ENCODE measurements at regions not wholly inside any gene's neighbourhood (a gene's known extent, or its start where the extent isn't known, plus 50 kb on each side); places are given as distances from the start of the nearest gene placed in this dataset. TPM values are rescaled to one million over a fixed set of nuclear protein-coding genes. Genes with fewer than 3 reads are reported as not detected.

DNA sequence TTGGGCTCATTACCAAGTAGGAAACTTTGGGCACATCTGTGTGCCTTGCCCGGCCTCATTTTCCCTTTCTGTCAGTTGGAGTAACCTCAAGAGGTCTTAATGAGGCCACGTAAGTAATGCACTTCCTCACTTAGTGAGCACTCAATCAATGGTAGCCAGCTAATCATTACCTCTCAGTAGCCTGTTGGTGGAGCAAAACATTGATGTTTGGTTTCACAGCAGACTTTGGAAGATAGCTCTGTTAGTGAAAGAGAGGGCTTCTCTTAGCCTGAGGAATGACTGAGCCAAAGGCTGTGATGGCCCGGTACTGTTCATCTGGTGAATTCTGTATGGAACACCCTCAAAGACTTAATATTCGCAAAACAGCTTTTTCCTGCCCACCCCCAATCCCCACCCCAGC, 55.9 kb upstream of the ID4 start:
- CTCF ChIA-PET, result no interaction called here
- H3K27me3 Mint-ChIP-seq, result no peaks in the 10 kb centered on the region

DNA sequence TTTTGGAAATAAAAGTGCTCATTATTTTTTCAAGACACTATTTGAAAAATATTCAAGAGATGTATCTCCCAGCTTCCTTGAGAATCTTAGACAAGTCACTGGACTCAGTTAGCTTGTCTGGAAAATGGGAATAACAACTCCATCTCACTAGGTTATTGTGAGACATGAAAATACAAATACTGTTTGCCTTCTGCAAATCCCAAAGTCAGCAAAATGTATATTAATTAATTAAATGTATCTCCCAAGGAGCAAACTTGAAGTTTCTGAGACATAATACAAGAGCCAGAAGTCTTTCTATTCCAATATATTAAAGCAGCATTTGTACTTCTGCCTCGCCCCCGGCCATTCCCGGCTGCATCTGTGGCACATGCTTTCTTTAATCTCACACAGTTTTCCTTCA, 54.6 kb upstream of the ID4 start:
- intact Hi-C loops (cut with DNase I, micrococcal nuclease), result no loop called here
- POLR2A ChIA-PET, result no interaction called here
- no peak for TF ChIP-seq CTCF (IDR thresholded peaks at IDR 0.05)

More for the DNA sequence above, 55.9 kb upstream of the ID4 start:
- H3K27ac ChIP-seq (ENCODE audit: low read depth in 1 of 2, low read length in 2 of 2), result no peak overlapping the region
- Mint-ChIP-seq H3K9me3 (peaks cover 2% of the 10 kb centered on the region), H3K4me3 (no peak overlapping the region), H3K4me1 (ENCODE audit: low read depth) (no peaks in the 10 kb centered on the region), H3K36me3 (ENCODE audit: low read depth) (no peaks in the 10 kb centered on the region), H3K27ac (no peak overlapping the region)
- H3K36me3 ChIP-seq (ENCODE audit: insufficient read depth, low read length), result no peaks in the 10 kb centered on the region
- H3K9me3 ChIP-seq (ENCODE audit: control insufficient read depth in 1 of 2, insufficient read depth in 1 of 2, low read length in 2 of 2), result peaks cover 0 to 4% of the 10 kb centered on the region in 2 experiments
- DNase-seq, result no peak
- POLR2A ChIA-PET, result no interaction called here
- intact Hi-C loops (cut with DNase I, micrococcal nuclease), result no loop called here
- no peak for ATAC-seq (ENCODE audit: poor library complexity)
- H3K4me3 ChIP-seq (ENCODE audit: low read length), result no peak overlapping the region
- H3K27me3 ChIP-seq (ENCODE audit: control insufficient read depth in 1 of 2, insufficient read depth in 2 of 2, low read length in 2 of 2), result no peaks in the 10 kb centered on the region
- TF ChIP-seq CTCF (IDR thresholded peaks at IDR 0.05), result no peak
- no peaks in the 10 kb centered on the region for H3K4me1 ChIP-seq (ENCODE audit: insufficient read depth, low read length)

More for the DNA sequence above, 54.6 kb upstream of the ID4 start:
- Mint-ChIP-seq H3K27me3 (no peaks in the 10 kb centered on the region), H3K9me3 (peaks cover 2% of the 10 kb centered on the region), H3K4me1 (ENCODE audit: low read depth) (no peaks in the 10 kb centered on the region), H3K4me3 (no peak overlapping the region), H3K36me3 (ENCODE audit: low read depth) (no peaks in the 10 kb centered on the region), H3K27ac (no peak overlapping the region)
- H3K9me3 ChIP-seq (ENCODE audit: control insufficient read depth in 1 of 2, insufficient read depth in 1 of 2, low read length in 2 of 2), result peaks cover 0 to 4% of the 10 kb centered on the region in 2 experiments
- ATAC-seq (ENCODE audit: poor library complexity) (no peak), DNase-seq (no peak)
- no peaks in the 10 kb centered on the region for H3K4me1 ChIP-seq (ENCODE audit: insufficient read depth, low read length)
- no peaks in the 10 kb centered on the region for H3K27me3 ChIP-seq (ENCODE audit: control insufficient read depth in 1 of 2, insufficient read depth in 2 of 2, low read length in 2 of 2)
- no peaks in the 10 kb centered on the region for H3K36me3 ChIP-seq (ENCODE audit: insufficient read depth, low read length)
- no peak overlapping the region for H3K4me3 ChIP-seq (ENCODE audit: low read length)
- no peak overlapping the region for H3K27ac ChIP-seq (ENCODE audit: low read depth in 1 of 2, low read length in 2 of 2)
- CTCF ChIA-PET, result no interaction called here

Small RNA genes in the stretch of these regions (microRNA-seq; reads per million reads assigned to microRNA genes)
- gene MIR548A1 (ENCODE audit: borderline microRNAs expressed, borderline replicate concordance), result not detected

Measured in CD4-positive, alpha-beta T cell (primary cell).